Activated CD4-positive, alpha-beta T cell treated with anti-CD3 and anti-CD28 coated beads, Interleukin-2, Interleukin-4, amounts not matched to agents 100 ng/mL and 50 ng/mL, durations not matched to agents 16 hours and 8 hours (primary cell): ENCODE measurements at regions not wholly inside any gene's neighbourhood (a gene's known extent, or its start where the extent isn't known, plus 50 kb on each side); places are given as distances from the start of the nearest gene placed in this dataset.

Source experiments
- DNase-seq: peaks from one replicate; pipeline ENCODE4 v3.0.0-alpha.2; 2020; ENCODE audit warnings: low spot score

- DNase-seq = no peak
Measured at GRCh38 chr11:45347348-45348082, 61.4 kb upstream of the SYT13 start.

GRCh38 chr11:45345491-45345890 is 59.4 kb upstream of the SYT13 start:
- no peak for DNase-seq

GRCh38 chr11:45344028-45344427 is 57.9 kb upstream of the SYT13 start:
- no peak for DNase-seq

GRCh38 chr11:45343444-45343843 is 57.3 kb upstream of the SYT13 start:
- no peak for DNase-seq

GRCh38 chr11:45341372-45341771 is 55.2 kb upstream of the SYT13 start:
- no peak for DNase-seq

- peak; percentile 93 for DNase-seq
Measured at GRCh38 chr11:45339729-45340519, 53.8 kb upstream of the SYT13 start.

GRCh38 chr11:45337583-45338360 is 51.6 kb upstream of the SYT13 start:
- DNase-seq = no peak

- no peak for DNase-seq
Measured at GRCh38 chr11:45336136-45336535, 50.0 kb upstream of the SYT13 start.
